HG03095 (cell line): ENCODE measurements at regions not wholly inside any gene's neighbourhood (a gene's known extent, or its start where the extent isn't known, plus 50 kb on each side); places are given as distances from the start of the nearest gene placed in this dataset.

Experiments used
- ATAC-seq: cut with Tn5 transposase; IDR thresholded peaks from one replicate; pipeline ENCODE4 v1.9.1; 2021; ENCODE audit warnings: moderate library complexity; ENCODE audit not compliant: unreplicated experiment

DNA sequence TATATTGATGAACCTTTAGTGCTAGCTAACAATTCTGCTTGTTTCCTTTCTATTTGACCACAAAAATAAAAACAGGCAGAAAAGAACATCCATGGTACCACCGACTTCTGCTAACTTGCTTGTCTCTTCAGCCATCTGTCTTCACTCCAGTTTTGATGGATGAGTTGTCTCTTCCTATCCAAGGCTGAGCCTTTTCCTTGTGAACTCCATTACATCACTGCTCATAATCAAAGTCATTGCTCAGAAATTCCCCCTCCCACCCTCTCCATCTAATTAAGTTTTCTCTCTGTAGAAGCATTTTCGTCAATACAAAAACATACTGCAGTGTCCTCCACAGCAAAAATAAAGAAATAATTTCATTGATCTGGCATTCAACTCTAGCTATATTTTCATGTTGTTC, 184.4 kb downstream of the SPCS3 start:
- no peak for ATAC-seq

DNA sequence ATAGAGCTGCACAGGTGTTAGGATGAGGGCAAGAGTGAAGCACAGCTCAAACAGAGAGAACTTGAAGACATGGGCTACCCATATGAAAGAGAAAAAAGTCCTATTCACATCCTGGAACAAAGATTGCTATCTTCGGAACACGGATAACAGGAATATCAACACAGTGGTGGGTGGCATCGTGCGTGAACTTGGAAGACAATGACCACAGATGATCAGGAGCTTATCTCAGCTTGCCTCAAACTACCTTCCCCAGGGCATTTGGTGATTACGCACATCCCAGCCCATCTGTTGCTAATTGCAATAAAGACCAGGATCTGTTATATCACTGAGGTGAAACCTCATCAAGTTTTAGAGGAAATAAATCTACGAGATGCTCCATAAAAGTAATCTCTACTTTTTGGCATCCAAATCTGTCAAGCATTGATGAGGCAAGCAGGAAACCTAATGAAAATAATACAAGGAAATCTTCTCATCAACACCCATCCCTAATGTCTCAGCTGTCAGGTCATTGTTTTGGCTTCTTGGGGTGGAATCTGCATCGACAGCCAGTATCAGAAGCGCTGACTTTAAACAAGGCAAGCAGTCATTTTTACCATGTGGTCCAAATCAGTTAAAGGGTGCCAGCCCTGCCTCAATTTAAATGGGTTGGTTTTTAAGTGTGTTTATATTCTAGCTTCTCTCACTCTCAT, 188.2 kb downstream of the SPCS3 start:
- ATAC-seq: no peak

DNA sequence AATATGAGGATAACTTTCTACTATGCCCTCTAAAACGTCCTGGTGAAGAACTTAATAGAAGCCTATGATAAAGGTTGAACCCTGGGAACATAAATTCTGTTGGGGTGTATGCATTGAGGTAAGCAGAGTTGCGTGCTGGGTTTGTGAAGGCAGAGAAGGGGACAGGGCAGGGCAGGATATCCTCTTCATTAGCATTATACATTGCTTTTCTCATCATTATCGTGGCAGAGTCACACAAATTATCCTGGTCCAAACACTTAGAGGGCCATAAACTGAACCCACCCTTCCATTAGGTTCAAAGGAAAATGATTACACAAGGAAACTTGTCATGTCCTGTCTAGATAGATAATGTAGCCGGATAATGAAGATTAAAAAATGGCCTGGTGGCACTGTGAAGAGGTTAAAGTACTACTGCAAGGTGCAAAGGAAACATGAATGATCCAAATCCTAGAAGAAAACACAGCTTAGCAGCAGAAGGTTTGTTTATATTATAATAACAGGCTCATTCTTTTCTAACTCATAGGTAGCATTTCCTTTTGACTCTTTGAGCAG, 189.1 kb downstream of the SPCS3 start:
- no peak for ATAC-seq

DNA sequence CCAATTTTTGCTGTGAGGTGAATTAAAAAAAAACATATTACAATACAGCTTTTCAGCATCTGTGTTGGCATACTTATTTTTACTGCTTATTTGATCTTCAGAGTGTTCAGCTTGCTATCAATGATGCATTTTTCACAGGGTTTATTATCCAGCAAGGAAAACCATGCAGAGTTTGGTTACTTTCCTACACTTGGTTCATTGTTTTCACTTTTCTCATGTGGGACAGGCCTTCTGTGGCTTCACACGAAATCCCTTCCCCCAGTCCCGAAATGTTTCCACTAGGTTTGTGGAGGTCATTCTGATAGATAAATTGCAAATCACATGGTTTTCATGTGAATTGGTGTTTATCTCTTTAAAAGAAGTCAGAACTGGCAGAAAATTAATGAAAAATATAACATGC, 205.8 kb downstream of the SPCS3 start:
- no peak for ATAC-seq

DNA sequence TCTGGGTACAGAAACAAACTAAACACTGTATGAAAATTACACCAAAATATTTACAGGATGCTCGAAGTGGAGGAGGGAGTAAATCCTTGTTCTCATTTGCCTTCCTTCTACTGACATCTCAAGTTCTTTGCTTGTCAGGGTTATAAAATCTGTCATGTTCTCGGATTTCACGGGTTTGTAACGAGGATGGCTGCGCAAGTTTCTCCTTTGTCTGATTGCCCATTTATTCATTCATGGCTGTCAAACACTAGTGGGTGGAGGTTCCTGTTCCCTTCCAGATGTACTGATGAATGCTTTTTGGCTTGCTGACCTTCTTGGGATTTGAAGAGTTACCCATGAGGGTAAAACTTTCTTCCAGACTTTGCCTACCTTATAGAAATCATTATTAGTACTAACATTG, 206.9 kb downstream of the SPCS3 start:
- ATAC-seq: no peak

DNA sequence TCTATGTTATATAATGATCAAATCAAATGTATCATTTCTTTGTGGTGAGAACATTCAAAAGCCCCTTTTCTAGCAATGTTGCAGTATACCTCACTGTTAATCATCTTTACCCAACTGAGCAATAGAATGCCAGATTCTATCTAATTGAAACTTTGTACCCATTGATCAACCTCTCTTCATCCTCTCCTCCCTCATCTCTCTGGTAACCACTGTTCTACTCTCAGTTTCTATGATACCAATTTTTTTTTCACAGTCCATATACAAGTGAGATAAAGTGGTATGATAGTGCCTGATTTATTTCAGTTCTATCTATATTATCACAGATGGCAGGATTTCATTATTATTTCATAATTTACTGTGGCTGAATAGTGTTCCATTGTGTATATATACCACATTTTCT, 209.8 kb downstream of the SPCS3 start:
- ATAC-seq: no peak

DNA sequence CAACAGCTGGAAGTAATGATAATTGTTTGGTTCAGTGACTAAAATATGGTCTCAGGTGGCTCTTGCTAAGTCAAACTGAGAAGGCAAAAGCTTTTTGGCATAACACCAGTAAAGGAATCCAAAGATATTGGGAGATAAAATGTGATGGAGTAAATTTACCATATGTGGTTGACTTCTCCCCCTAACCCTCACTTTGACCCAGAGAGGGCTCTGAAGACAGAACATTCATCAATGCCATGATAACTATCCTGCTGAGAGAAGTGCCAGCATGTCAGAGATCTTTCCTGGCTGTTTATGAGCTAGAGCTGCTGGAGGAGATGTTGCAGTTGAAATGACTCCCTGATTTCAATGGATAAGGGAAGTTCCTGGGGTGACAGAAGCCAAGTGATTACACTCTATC, 213.4 kb downstream of the SPCS3 start:
- ATAC-seq: no peak

DNA sequence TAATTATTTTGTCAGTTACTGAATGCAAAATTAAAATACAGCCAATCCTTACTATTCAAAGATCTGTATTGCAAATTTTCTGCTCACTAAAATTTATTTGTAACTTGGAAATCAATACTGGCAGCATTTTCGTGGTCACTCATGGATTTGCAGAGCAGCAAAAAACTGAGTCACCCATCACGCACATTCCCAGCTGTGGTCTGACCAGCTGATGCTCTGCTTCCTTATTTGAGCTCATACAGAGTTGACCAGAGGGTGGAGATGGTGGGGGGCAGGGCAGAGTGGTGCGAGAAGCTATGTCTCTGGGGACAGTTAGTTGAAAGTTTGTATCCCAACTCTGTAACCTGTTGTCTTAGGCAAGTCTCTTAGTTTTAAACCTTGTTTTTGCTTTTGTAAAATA, 214.8 kb downstream of the SPCS3 start:
- ATAC-seq: no peak

DNA sequence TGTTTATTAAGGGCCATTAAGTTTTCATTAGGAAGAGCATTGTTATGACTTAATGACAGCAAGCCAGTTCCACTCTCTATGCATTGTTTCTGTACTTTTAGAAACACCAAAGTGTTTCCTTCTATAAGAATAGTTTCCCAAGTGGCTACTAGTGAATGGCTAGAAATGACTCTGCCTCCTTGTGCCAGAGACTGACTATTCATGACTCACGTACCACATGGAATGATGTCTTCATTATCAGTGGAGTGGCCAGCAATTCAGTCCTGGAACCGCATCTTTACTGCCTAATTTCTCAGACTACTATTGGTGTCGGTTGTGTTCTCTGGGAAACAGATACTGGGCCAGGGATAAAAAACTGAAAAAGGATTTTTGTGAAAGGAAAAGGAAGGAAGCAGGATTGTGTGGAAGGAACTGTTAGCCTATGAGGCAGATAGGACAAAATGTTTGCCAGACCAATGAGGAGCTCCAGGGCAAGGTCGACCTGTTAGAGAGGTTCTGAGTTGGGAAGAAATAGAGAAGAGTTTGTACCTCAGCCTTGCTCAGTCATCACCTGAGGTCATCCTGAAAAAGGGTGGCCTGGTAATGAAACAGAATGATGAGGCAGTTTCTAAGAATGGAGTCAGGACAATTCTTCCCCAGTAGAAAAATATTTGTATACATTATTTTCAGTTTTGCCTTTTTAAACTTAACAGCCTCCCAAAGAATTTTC, 218.6 kb downstream of the SPCS3 start:
- ATAC-seq: no peak

DNA sequence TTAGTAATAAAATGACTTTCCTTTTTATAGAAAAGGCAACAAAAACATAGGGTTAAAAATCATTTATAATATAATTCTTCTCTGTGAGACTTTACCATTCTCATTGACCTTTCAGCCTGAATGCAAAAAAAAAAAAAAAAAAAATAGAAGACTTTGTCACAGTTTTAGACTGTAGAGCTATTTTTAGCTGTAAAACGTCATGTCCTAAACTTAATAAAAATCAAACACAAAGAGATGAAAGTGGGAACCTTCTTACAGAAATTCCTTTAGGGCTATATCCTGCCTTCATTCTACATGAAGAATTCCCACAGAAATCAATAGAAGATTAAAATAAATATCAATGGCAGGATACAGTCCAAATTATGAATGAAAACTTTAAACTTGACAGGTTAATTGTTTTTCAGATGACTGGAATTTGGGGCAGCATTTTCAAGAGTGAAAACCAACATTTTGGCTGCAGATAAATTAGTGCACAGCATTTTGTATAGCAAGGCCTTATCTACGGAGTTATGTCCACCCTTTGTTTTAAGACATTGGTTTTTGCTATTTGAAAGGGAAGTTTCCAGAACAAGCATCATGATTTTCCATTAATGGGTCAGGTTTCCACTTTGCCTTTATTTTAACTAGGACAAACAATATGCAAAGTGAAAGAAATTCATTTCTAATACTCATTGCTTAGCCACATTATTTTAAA, 219.5 kb downstream of the SPCS3 start:
- ATAC-seq: no peak

DNA sequence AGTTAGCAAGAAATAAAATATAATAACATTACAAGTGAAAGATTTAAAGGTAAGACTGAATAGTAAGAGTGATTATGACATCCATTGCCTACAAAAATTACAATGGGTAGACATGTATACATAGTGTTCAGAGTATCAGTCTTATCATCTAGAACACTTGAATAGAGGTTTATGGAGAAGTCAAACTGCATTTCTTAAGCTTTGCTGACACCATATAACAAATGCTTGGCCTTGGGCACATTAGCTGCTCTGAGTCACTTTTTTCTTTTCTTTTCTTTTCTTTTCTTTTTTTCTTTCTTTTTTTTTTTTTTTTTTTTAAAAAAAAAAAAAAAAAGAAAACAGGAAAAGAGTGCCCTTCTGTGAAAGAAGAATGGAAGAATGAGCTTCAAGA, 220.0 kb downstream of the SPCS3 start:
- no peak for ATAC-seq

DNA sequence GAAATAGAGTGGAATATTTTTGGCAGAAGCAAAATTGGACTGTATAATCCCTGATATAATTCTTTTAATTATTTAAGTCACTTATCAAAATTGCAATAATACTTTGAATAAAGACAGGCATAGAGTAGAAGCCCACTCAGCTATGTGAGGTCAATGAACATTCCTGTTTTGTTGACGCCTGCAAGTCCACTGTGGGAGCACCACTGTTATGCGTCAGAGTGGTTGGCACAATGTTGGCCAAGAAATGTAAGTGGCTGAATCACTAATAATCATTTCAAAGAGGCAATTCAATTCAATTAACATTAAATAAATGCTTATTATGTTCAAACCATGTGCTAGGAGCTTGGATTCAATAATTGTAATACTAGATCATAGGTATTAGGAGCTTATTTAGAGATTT, 221.0 kb downstream of the SPCS3 start:
- no peak for ATAC-seq

DNA sequence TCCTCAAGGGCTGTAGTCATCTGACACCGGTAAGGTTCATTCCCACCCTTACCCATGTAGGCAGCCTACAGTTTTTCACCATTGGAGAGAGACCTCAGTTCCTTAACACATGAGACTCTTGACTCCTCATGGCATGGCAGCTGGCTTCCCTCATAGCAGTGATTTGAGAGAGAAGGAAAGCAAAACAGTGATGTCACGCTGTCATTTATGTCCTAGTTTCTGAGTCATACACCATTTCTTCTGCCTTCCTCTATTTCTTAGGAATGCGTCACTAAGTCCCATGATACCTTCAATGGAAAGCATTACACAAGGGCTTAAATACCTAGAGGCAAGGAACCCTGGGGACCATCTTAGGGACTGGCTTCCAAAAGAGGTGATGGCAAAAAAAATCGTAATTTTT, 226.1 kb downstream of the SPCS3 start:
- no peak for ATAC-seq

DNA sequence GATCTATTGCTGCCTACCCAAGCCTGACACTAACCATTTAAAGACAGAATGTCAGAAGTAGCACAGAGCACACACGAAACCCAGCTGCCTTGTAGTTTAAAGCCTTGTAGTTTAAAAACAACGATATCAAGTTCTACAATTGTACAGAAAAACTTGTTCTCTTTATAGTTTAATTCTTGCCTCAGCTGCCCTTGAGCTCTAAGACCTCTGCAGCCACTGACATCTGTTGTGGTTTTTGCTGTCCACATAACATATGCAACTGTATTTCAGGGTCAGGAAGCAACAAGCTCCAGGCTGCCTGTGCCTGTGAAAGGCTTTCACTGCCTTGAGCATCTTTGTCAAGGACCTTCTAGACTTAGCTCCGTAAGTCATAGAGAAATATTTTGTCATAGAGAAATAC, 227.2 kb downstream of the SPCS3 start:
- ATAC-seq: no peak

DNA sequence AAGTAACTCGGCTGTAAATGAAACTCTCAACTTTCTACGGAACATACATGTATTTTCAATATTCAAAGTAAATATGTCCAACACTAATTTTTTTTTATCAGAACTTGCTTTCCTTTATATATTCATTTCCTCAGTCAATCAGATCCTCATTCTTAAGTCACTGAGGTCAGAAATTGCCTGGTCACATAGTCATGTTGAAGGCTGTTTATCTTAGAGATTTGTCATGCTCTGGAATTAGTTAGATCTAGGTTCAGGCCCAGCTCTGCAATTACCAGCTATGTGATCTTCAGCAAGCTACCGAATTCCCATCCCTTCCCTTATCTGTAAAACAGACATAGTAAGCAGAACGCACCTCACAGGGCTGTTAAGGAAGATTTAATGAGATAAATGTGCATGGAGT, 228.8 kb downstream of the SPCS3 start:
- ATAC-seq: no peak

DNA sequence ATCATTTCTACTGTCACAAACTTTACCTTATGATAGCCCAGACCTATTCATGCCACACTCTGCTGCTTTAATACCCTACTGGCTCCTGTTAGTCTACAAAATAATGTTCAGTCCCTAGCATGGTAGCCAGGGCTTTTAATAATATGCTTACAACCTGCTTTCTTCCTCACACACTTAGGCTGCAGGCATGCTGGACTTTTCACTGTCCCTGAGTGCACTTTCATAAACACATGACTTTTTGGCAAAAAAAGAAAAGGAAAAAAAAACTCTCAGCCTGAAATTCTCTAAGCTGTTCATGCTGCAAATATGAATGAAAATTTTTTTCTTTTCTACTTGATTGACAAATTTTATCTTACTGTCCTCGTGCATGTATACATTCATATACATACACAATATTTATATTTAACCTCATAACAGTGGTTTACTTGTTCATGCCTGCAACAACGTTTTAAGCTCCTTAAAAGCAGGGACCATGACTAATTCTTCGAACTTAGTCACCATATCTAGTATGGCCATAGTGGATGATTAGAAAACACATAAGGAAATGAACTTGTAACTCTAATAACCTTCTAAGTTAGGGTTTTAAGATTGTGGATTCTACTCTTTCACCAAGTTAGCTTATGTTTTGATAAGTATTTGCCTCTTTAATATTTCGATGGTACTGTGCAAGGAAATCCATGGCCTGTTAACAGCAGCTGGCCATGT, 229.5 kb downstream of the SPCS3 start:
- ATAC-seq: no peak

DNA sequence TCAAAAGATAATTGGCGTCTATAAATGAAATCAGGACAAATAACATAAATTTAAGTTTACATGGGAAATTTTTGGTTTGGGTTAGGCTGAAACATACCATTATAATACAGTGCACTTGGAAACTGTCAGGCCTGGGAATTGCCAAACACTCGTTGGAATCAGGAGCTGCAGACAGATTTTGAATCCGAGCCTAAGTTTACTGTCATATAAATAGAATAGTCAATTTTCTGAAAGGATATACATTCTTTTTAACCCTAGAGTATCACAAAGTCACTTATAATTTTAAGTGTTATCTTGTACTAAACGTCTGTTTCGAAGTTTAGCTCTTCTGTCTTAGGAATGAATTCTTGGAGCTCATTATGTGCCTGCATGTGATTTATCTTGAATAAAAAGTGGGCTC, 234.1 kb downstream of the VEGFC start:
- no peak for ATAC-seq

DNA sequence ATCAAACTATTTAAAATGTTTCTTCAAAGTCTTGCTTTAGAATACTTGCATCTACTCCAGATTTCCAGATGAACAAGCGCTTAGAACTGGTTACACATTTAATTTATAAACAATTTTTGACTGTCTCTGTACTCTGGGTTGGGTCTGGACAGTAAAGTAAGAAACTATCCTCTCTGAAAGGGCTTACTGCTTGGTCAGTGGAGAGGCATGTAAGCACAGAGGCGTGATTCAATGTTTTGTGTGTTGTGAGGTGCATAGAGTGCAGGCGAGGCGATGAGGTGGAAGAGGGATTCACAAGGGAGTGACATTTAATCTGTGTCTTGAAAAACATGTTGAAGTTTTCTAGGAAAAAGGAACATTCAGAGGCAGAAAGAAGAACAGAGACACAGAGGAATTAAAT, 231.4 kb downstream of the VEGFC start:
- ATAC-seq: no peak

DNA sequence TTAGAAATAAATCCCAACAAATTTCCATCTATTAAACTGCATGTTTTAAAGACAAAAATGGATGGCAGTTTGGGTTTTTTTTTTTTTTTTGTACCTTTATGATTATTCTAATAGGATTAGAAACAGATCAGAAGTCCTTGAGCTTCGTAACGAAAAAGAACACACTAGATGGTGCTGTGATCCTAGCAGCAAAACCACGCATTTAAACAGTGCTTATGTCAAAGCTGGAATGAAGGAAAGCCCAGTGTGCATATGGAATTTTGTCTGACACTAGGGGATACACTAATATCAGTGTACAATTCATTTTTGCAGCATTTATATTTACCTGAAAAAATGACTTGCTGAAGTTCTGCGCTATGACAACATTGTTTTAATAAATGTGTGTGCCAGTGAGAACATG, 229.1 kb downstream of the VEGFC start:
- no peak for ATAC-seq

DNA sequence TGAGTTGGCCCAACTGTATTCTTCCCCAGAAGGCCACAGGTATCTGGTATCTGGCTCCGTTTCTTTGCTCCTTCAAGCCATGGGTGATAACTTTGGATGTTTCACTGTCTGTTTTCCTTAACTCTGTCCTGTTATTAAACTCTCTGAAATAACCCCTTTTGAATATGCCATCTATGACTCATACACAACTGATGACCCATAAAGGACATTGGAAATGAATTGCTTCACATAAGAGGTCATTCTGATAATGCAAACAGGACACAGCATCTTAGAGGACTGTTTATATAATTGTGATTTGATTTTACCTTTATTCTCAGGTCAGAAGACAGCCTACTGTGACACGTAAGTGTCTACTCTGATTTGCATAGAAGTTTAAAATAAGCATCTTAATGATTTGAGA, 227.7 kb downstream of the VEGFC start:
- ATAC-seq: no peak

DNA sequence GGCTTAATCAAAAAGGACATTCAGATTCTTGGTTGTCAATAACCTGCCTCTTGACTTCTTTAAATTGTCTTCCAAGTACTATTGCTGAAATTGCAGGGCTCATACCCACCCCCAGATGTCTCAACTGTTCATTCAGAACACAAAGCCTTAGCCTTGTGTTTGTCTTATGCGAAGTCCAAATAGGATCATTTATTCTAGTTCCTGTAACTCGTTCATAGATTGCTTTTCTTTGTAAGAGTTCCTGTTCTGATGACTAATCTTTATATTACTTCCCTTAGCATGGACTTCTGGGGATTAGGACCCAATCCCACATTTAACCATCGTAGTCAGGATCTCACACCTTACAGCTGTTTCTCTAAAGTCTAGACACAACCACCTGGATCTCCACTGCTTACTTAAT, 226.0 kb downstream of the VEGFC start:
- no peak for ATAC-seq
